Kidney (tissue), 13 donors: ENCODE measurements at regions not wholly inside any gene's neighbourhood (a gene's known extent, or its start where the extent isn't known, plus 50 kb on each side); places are given as distances from the start of the nearest gene placed in this dataset.

ENCODE experiments used
- DNase-seq, 5 donors: peaks; one replicate each; pipeline ENCODE4 v3.0.0-alpha.2; 2013 to 2020
- FAIRE-seq: peaks from 2 replicates; lab custom pipeline; 2012; peaks lifted over from hg19 to GRCh38; lab: Jason Lieb, UNC
- H3K27ac ChIP-seq, 2 donors: one replicate each; pipeline ENCODE4 v1.7.0; 2013; ENCODE audit warnings: low read depth in 2 of 2, low read length in 2 of 2, inconsistent platforms in 1 of 2
- H3K27me3 ChIP-seq: one replicate; pipeline ENCODE4 v1.7.1; 2013; ENCODE audit warnings: low read length, inconsistent platforms; ENCODE audit not compliant: control insufficient read depth, insufficient read depth
- H3K36me3 ChIP-seq, 3 donors: one replicate each; pipeline versions ENCODE4 v1.7.0 to v1.7.1; 2013; ENCODE audit warnings: low read length in 3 of 3, control low read depth in 1 of 3, inconsistent platforms in 1 of 3; ENCODE audit not compliant: insufficient read depth in 3 of 3, control insufficient read depth in 2 of 3
- H3K4me1 ChIP-seq, 3 donors: one replicate each; pipeline versions ENCODE4 v1.7.0 to v1.7.1; 2013; ENCODE audit warnings: low read length in 3 of 3, inconsistent platforms in 1 of 3, low read depth in 1 of 3; ENCODE audit not compliant: control insufficient read depth in 2 of 3, insufficient read depth in 2 of 3
- H3K4me3 ChIP-seq, 3 donors: one replicate each; pipeline versions ENCODE4 v1.7.0 to v1.8.1; 2013; ENCODE audit warnings: low read length in 3 of 3, control low read depth in 1 of 3, inconsistent platforms in 1 of 3
- H3K9ac ChIP-seq, 3 donors: one replicate each; pipeline versions ENCODE4 v1.7.0 to v1.7.1; 2013; ENCODE audit warnings: low read length in 3 of 3, control low read depth in 1 of 3, inconsistent platforms in 1 of 3
- H3K9me3 ChIP-seq, 3 donors: one replicate each; pipeline versions ENCODE4 v1.7.0 to v1.7.1; 2013; ENCODE audit warnings: low read length in 3 of 3, control low read depth in 1 of 3, inconsistent platforms in 1 of 3; ENCODE audit not compliant: control insufficient read depth in 2 of 3, insufficient read depth in 1 of 3
- CTCF ChIP-seq: IDR thresholded peaks from 3 replicates; pipeline ENCODE4 v1.5.1; 2012; ENCODE audit warnings: mild to moderate bottlenecking, moderate library complexity, borderline replicate concordance; ENCODE audit not compliant: insufficient read depth; ENCODE audit errors: extremely low read depth
- intact Hi-C: fragments of 100-400 bp; cut with DNase I; formaldehyde crosslinking; loops from one replicate; pipeline ENCODE4 v1.11.1; 2022
- donor health status: control.
- donor health status: control.
- donor health status: control.
- donor health status: control.
- donor health status: control.
- donor health status: DM: yes; HTN: yes; CAD: no.
- donor health status: Normal renal cell carcinoma (clear cell type).

GRCh38 chr3:63746211-63746610, 72.9 kb upstream of the C3orf49 start:
- no peaks in the 10 kb centered on the region for H3K27me3 ChIP-seq
- H3K4me3 ChIP-seq = no peak overlapping the region
- H3K27ac ChIP-seq = no peak overlapping the region
- FAIRE-seq (no peak), DNase-seq (no peak)
- intact Hi-C loops = no loop called here
- no peaks in the 10 kb centered on the region for H3K36me3 ChIP-seq
- no peaks in the 10 kb centered on the region for H3K4me1 ChIP-seq
- no peak overlapping the region for H3K9ac ChIP-seq
- no peaks in the 10 kb centered on the region for H3K9me3 ChIP-seq
- no peak for TF ChIP-seq CTCF

- Histone ChIP-seq H3K4me1 (no peaks in the 10 kb centered on the region), H3K27ac (no peak overlapping the region), H3K9ac (no peak overlapping the region), H3K27me3 (no peaks in the 10 kb centered on the region), H3K4me3 (no peak overlapping the region), H3K36me3 (no peaks in the 10 kb centered on the region), H3K9me3 (no peaks in the 10 kb centered on the region)
- TF ChIP-seq CTCF = no peak
- no peak for DNase-seq
- intact Hi-C loops = no loop called here
- no peak for FAIRE-seq
These were observed 67.6 kb upstream of the C3orf49 start for GRCh38 chr3:63751459-63751858.

GRCh38 chr3:63753567-63753966, 65.5 kb upstream of the C3orf49 start:
- Histone ChIP-seq H3K9me3 (no peaks in the 10 kb centered on the region), H3K36me3 (no peaks in the 10 kb centered on the region), H3K4me3 (no peak overlapping the region), H3K4me1 (no peaks in the 10 kb centered on the region), H3K27ac (no peak overlapping the region), H3K27me3 (no peaks in the 10 kb centered on the region), H3K9ac (no peak overlapping the region)
- intact Hi-C loops = no loop called here
- FAIRE-seq (no peak), DNase-seq (peak in 3 of 5 donors; percentile 11 to 73 (median 51))
- no peak for TF ChIP-seq CTCF

- no peak overlapping the region for H3K9ac ChIP-seq
- H3K27ac ChIP-seq = no peak overlapping the region
- no peaks in the 10 kb centered on the region for H3K27me3 ChIP-seq
- DNase-seq = no peak
- intact Hi-C loops = no loop called here
- H3K36me3 ChIP-seq = no peaks in the 10 kb centered on the region
- no peak overlapping the region for H3K4me3 ChIP-seq
- no peak for TF ChIP-seq CTCF
- FAIRE-seq = no peak
- no peaks in the 10 kb centered on the region for H3K9me3 ChIP-seq
- no peaks in the 10 kb centered on the region for H3K4me1 ChIP-seq
These were observed 65.1 kb upstream of the C3orf49 start for GRCh38 chr3:63753995-63754394.
